HCT116 (cell line): ENCODE measurements at regions not wholly inside any gene's neighbourhood (a gene's known extent, or its start where the extent isn't known, plus 50 kb on each side); places are given as distances from the start of the nearest gene placed in this dataset.

Experiments
- ATF3 ChIP-seq: IDR thresholded peaks from 2 replicates; pipeline ENCODE4 v1.6.1; 2012
- CEBPB ChIP-seq: IDR thresholded peaks from 2 replicates; pipeline ENCODE4 v1.6.1; 2012; ENCODE audit warnings: low read depth
- EGR1 ChIP-seq: IDR thresholded peaks from 2 replicates; pipeline ENCODE4 v1.6.1; 2012; ENCODE audit warnings: low read depth
- EZH2 ChIP-seq: fragments of 200-600 bp; sonication (generic); IDR thresholded peaks from 2 replicates; pipeline ENCODE4 v1.6.1; 2017; ENCODE audit warnings: antibody characterized with exemption, mixed run types
- FOSL1 ChIP-seq: IDR thresholded peaks from 2 replicates; pipeline ENCODE4 v1.6.1; 2012; ENCODE audit warnings: low read depth
- POLR2A ChIP-seq: IDR thresholded peaks from 2 replicates; pipeline ENCODE4 v1.7.0; 2011; ENCODE audit warnings: borderline replicate concordance; ENCODE audit not compliant: insufficient read depth, insufficient read length; ENCODE audit errors: extremely low read depth
- POLR2AphosphoS5 ChIP-seq: IDR thresholded peaks from 2 replicates; pipeline ENCODE4 v1.6.1; 2011; ENCODE audit warnings: mild to moderate bottlenecking, low read depth, low read length, moderate library complexity
- SIN3A ChIP-seq: IDR thresholded peaks from 2 replicates; pipeline ENCODE4 v1.6.1; 2012; ENCODE audit warnings: low read depth
- TCF7L2 ChIP-seq: IDR thresholded peaks from 2 replicates; pipeline ENCODE4 v1.7.0; 2011; ENCODE audit warnings: borderline replicate concordance, inconsistent platforms; ENCODE audit not compliant: insufficient read depth, insufficient read length; ENCODE audit errors: extremely low read depth
- ZBTB33 ChIP-seq: IDR thresholded peaks from 2 replicates; pipeline ENCODE4 v1.6.1; 2011; ENCODE audit warnings: mild to moderate bottlenecking, low read length, moderate library complexity; ENCODE audit not compliant: insufficient replicate concordance; ENCODE audit errors: extremely low read depth
- TF ChIP-seq, protein P1 (sequence below), 3 experiments: fragments of 200-600 bp in 1 of 3; sonication (generic) in 1 of 3; IDR thresholded peaks in 2 of 3; conservative IDR thresholded peaks in 1 of 3; 2 replicates each; pipeline ENCODE4 v1.5.1; 2012 to 2017; ENCODE audit warnings: low read depth in 2 of 3, low read length in 2 of 3, antibody characterized with exemption in 1 of 3, borderline replicate concordance in 1 of 3, control low read depth in 1 of 3, mild to moderate bottlenecking in 1 of 3, mixed read lengths in 1 of 3, mixed run types in 1 of 3, moderate library complexity in 1 of 3; ENCODE audit not compliant: insufficient read depth in 1 of 3
- TF ChIP-seq, protein P2 (sequence below): IDR thresholded peaks from 2 replicates; pipeline ENCODE4 v1.6.1; 2012

GRCh38 chr6:8269094-8269493, 166.3 kb downstream of the SLC35B3 start:
- TF ChIP-seq POLR2AphosphoS5 (no peak), EGR1 (no peak), ATF3 (no peak), SIN3A (no peak), POLR2A (no peak), EZH2 (no peak), TCF7L2 (no peak), ZBTB33 (no peak), FOSL1 (no peak), CEBPB (no peak)
- TF ChIP-seq, protein P1, sequence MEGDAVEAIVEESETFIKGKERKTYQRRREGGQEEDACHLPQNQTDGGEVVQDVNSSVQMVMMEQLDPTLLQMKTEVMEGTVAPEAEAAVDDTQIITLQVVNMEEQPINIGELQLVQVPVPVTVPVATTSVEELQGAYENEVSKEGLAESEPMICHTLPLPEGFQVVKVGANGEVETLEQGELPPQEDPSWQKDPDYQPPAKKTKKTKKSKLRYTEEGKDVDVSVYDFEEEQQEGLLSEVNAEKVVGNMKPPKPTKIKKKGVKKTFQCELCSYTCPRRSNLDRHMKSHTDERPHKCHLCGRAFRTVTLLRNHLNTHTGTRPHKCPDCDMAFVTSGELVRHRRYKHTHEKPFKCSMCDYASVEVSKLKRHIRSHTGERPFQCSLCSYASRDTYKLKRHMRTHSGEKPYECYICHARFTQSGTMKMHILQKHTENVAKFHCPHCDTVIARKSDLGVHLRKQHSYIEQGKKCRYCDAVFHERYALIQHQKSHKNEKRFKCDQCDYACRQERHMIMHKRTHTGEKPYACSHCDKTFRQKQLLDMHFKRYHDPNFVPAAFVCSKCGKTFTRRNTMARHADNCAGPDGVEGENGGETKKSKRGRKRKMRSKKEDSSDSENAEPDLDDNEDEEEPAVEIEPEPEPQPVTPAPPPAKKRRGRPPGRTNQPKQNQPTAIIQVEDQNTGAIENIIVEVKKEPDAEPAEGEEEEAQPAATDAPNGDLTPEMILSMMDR (IDR thresholded peaks at IDR 0.05 in 2 of 3, conservative IDR thresholded peaks at IDR 0.05 in 1 of 3; ENCODE audit: borderline replicate concordance in 1 of 3, insufficient read depth in 1 of 3, low read depth in 2 of 3, low read length in 2 of 3) = no peak
- TF ChIP-seq, protein P2, sequence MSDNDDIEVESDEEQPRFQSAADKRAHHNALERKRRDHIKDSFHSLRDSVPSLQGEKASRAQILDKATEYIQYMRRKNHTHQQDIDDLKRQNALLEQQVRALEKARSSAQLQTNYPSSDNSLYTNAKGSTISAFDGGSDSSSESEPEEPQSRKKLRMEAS = no peak
